Motor neuron (in vitro differentiated cells): ENCODE measurements at regions not wholly inside any gene's neighbourhood (a gene's known extent, or its start where the extent isn't known, plus 50 kb on each side); places are given as distances from the start of the nearest gene placed in this dataset.
A peak's percentile ranks its signal among the peaks of the same experiment; 100 is the strongest.

Experiments used
- ATAC-seq, 8 experiments: fragments of 200-7000 bp; cut with Tn5 transposase; replicated peaks in 6 of 8; 2 replicates each; pipeline ENCODE4 v1.8.0; 2021; ENCODE audit warnings: mild to moderate bottlenecking in 8 of 8, moderate library complexity in 8 of 8
- H3K27ac ChIP-seq, 2 donors: fragments of 250-450 bp; sonication (Bioruptor Pico); 2 replicates each; pipeline ENCODE4 v1.9.0; 2021; ENCODE audit warnings: antibody characterized with exemption in 2 of 2, mild to moderate bottlenecking in 2 of 2, moderate library complexity in 1 of 2
- H3K4me1 ChIP-seq, 2 donors: fragments of 250-450 bp; sonication (Bioruptor Pico); replicated peaks in 1 of 2; 2 replicates each; pipeline ENCODE4 v1.6.1; 2021; ENCODE audit warnings: antibody characterized with exemption in 2 of 2, mild to moderate bottlenecking in 2 of 2, moderate library complexity in 1 of 2
- H3K4me3 ChIP-seq, 5 donors: fragments of 250-450 bp; sonication (Bioruptor Pico); 2 replicates each; pipeline ENCODE4 v1.9.0; 2021; ENCODE audit warnings: antibody characterized with exemption in 5 of 5, mild to moderate bottlenecking in 5 of 5, moderate library complexity in 4 of 5
- WGBS, 10 experiments: fragments of 450-650 bp; shearing (Covaris generic); methylation state at CpG; one replicate each; pipeline ENCODE4 v1.0.0; 2022; 5-methylcytosine and 5-hydroxymethylcytosine counted together
- in situ Hi-C, 9 experiments: fragments of 400-800 bp; cut with MboI; loops; one replicate each; pipeline ENCODE4 v1.15.0; 2021; ENCODE audit warnings: low sequenced_read_pairs in 9 of 9, low pct_unique_long_range_greater_than_20kb in 2 of 9; ENCODE audit not compliant: unreplicated experiment in 9 of 9

GRCh38 chr4:89380980-89381379 is 73.4 kb upstream of the GPRIN3 start:
- in situ Hi-C loops = no loop called here
- WGBS, 10 experiments = 13 to 91% (median 75%) methylated on average over 1 of the region's 1 CpG; no CpG with 5 or more reads in 3 of the 10 experiments
- Histone ChIP-seq H3K4me1 (peaks cover 6% of the 10 kb centered on the region in 2 donors), H3K27ac (no peak overlapping the region), H3K4me3 (no peak overlapping the region)
- ATAC-seq = no peak

DNA sequence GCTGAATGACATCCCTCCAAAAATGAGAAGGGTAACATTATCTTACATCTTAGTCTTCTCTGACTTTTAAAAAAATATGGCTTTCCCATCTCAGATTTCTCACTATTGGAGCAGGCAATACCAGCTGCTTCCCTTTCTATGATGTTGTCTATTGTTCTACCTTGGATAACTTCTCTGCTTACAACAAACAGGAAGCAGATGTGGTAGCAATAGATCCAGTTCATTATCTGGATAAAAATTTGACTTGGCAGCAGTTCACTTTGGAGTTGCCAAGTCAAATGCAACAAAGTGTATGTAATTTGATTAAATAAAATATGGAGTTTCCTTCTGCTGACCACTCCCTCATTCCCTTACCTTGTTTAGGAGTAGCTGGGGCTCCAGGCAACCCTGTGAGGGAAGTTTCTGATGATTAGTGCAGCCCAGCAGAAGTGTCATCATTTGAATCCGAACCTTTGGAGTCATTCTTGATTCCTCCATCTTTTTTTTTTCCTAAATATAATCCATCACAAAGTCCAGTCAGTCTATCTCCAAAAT is 72.0 kb upstream of the GPRIN3 start:
- H3K4me3 ChIP-seq = no peak overlapping the region
- ATAC-seq = peak in 1 of 8 experiments; percentile 65
- 9 to 88% (median 40%) methylated on average over 1 of the region's 1 CpG; no CpG with 5 or more reads in 5 of the 10 experiments for WGBS, 10 experiments
- in situ Hi-C loops = no loop called here
- no peak overlapping the region for H3K27ac ChIP-seq
- H3K4me1 ChIP-seq = peaks cover 6% of the 10 kb centered on the region in 2 donors

- in situ Hi-C loops = no loop called here
- WGBS, 10 experiments = 30 to 100% (median 91%) methylated on average over 2 to 4 of the region's 4 CpGs
Measured at GRCh38 chr4:89373394-89373793, 65.8 kb upstream of the GPRIN3 start.

DNA sequence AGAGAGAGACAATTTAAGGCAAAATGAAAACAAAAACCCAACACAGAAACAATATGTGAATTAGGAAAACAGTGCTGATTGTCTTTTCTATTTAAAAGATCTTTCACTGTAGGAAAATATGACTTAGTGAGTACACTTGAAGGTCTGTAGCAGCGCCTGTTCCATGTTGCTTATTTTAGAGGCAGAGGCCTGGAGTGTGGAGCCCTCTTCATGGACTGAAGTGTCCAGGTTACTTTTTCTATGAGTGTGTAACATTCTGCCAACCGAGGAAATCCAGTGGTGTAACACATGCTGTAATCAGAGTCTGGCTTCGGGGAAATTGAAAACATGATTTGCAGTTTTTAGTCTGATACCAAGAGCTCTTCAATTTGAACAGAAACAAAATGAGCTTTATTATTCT is 64.0 kb upstream of the GPRIN3 start:
- ATAC-seq = no peak
- H3K4me3 ChIP-seq = no peak overlapping the region
- WGBS, 10 experiments = 0 to 92% (median 64%) methylated on average over 1 to 3 of the region's 3 CpGs; no CpG with 5 or more reads in 1 of the 10 experiments
- no peaks in the 10 kb centered on the region for H3K4me1 ChIP-seq
- H3K27ac ChIP-seq = no peak overlapping the region
- in situ Hi-C loops = no loop called here

More at GRCh38 chr4:89373394-89373793, 65.8 kb upstream of the GPRIN3 start:
- ATAC-seq = no peak
- Histone ChIP-seq H3K27ac (no peak overlapping the region), H3K4me1 (no peaks in the 10 kb centered on the region), H3K4me3 (no peak overlapping the region)

DNA sequence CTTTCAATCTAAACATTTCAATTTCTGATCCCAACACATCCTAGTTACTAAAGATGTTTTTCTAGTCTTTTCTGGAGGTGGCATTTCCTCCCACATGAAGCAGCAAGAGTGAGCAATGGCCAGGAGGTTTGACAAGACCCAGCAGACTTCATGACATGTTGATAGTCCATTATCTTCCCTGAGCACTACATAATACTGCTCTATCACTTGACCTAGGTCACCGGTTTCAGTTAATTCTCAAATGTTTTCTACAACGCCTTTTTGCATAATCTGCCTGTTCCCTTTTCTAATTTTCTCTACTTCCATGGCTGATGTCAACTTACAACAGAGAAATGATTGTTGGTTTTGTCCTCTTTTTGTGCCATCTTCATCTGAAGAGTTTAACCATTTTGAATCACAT is 62.0 kb upstream of the GPRIN3 start:
- in situ Hi-C loops = no loop called here
- Histone ChIP-seq H3K27ac (no peak overlapping the region), H3K4me3 (no peak overlapping the region), H3K4me1 (no peaks in the 10 kb centered on the region)
- no peak for ATAC-seq
- 32 to 100% (median 93%) methylated on average over 2 of the region's 2 CpGs; no CpG with 5 or more reads in 2 of the 10 experiments for WGBS, 10 experiments

- Histone ChIP-seq H3K27ac (no peak overlapping the region), H3K4me1 (no peaks in the 10 kb centered on the region), H3K4me3 (no peak overlapping the region)
- no peak for ATAC-seq
- in situ Hi-C loops = no loop called here
- WGBS, 10 experiments = 29 to 100% (median 93%) methylated on average over 1 to 2 of the region's 2 CpGs; no CpG with 5 or more reads in 4 of the 10 experiments
Measured at GRCh38 chr4:89368861-89369260, 61.3 kb upstream of the GPRIN3 start.

- Histone ChIP-seq H3K4me1 (peaks cover 0 to 5% of the 10 kb centered on the region in 2 donors), H3K27ac (no peak overlapping the region), H3K4me3 (no peak overlapping the region)
- in situ Hi-C loops = no loop called here
- 10 to 100% (median 59%) methylated on average over 1 to 2 of the region's 2 CpGs for WGBS, 10 experiments
- ATAC-seq = no peak
Measured at GRCh38 chr4:89365776-89366175, 58.2 kb upstream of the GPRIN3 start.

GRCh38 chr4:89365375-89365774 is 57.8 kb upstream of the GPRIN3 start:
- in situ Hi-C loops = no loop called here
- Histone ChIP-seq H3K4me3 (no peak overlapping the region), H3K27ac (no peak overlapping the region), H3K4me1 (peaks cover 0 to 5% of the 10 kb centered on the region in 2 donors)
- no peak for ATAC-seq

GRCh38 chr4:89364541-89364940 is 56.9 kb upstream of the GPRIN3 start:
- H3K4me1 ChIP-seq = peaks cover 0 to 7% of the 10 kb centered on the region in 2 donors
- in situ Hi-C loops = no loop called here
- no peak overlapping the region for H3K4me3 ChIP-seq
- WGBS, 10 experiments = 61 to 100% (median 92%) methylated on average over 1 to 4 of the region's 4 CpGs; no CpG with 5 or more reads in 1 of the 10 experiments
- no peak overlapping the region for H3K27ac ChIP-seq
- no peak for ATAC-seq

DNA sequence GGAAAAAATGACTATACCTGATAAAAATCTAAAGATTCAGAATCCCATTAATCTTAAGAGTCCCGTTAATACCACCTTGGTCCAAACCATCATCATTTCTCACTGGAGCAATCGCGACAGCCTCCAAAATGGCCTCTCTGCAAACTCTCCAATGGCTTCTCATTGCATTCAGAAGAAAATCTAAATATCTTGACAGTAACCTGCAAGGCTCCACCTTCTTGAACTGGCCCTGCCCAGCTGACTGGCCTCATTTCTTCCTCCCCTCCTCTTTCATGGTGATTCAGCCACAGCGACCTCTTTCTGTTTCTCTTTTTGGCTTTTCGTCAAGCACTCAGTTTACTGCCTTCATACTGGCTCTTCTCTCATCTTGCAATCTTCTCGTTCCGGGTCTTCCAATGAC is 56.2 kb upstream of the GPRIN3 start:
- Histone ChIP-seq H3K4me1 (peaks cover 3 to 13% of the 10 kb centered on the region in 2 donors), H3K27ac (no peak overlapping the region), H3K4me3 (no peak overlapping the region)
- WGBS, 10 experiments = 13 to 100% (median 87%) methylated on average over 1 to 7 of the region's 7 CpGs
- peak in 1 of 8 experiments; percentile 44 for ATAC-seq
- in situ Hi-C loops = no loop called here

DNA sequence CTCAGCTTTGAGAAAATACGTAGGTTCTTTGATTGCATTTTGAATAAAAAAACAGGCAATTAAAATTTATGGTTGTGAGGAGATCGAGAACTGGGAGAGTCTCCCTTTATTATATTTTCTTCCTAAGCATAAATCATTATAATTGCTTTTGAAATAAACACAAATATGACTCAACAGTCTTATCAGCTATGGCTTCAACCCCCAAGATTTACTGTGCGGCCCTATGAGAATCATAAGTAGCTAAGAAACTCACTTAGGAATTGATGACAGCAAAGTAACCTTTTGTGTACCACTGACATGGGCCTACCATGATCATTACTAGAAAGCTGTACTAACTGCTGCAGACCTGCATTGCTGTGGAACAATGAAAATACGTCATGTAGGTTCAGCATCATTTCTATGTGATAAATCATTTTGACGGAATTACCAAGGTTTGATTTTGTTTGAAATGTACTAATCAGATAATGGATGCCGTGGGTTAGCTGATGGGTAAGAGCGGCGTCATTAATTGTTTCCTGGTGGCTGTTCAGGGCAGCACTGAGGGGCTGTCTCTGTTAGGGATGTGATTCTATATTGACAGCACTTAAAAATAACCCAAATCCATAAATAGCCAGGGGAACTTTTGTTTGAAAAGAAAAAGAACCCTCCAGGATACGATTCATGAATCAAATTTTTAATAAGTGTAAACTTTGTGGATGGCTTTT is 51.5 kb upstream of the GPRIN3 start:
- Histone ChIP-seq H3K27ac (no peak overlapping the region), H3K4me3 (no peak overlapping the region), H3K4me1 (peaks cover 3 to 20% of the 10 kb centered on the region in 2 donors)
- peak in 5 of 8 experiments; percentile 97 to 98 (median 98) for ATAC-seq
- 49 to 80% (median 67%) methylated on average over 1 to 9 of the region's 9 CpGs for WGBS, 10 experiments
- in situ Hi-C loops = no loop called here

DNA sequence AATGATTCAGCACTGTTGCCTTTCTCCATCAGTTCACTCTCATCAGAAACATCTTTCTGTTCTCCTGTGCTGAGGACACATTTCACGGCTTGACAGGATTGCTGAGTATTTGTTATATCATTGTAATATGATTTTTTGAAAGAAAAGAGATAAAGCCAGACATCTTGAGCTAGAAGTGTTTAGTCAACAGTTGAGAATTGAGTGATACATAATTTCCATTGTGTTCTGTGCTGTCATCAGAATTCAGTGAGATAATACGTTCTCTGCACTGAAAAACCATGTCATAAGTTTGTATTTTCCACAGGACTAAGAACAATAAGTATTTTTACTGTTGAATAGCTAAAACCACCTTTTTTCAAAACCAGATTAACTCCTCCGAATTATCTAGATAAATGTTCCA is 50.2 kb upstream of the GPRIN3 start:
- 18 to 100% (median 94%) methylated on average over 1 to 3 of the region's 3 CpGs for WGBS, 10 experiments
- Histone ChIP-seq H3K4me1 (peaks cover 3 to 15% of the 10 kb centered on the region in 2 donors), H3K4me3 (no peak overlapping the region), H3K27ac (no peak overlapping the region)
- in situ Hi-C loops = no loop called here
- no peak for ATAC-seq
